ENCODE measurements at regions not wholly inside any gene's neighbourhood (a gene's known extent, or its start where the extent isn't known, plus 50 kb on each side); places are given as distances from the start of the nearest gene placed in this dataset.
"Not testable (repeated sequence)": the region's sequence is repeated elsewhere in the genome, so short reads cannot be mapped to it uniquely, and the experiment has no call there.

GRCh38 chr12:17016116-17016864 lies 410.3 kb upstream of the LMO3 start:
- ATAC-seq (ENCODE audit: insufficient number of reproducible peaks, low FRiP score, low read depth), result no peak
- DNase-seq (ENCODE audit: low spot score), result no peak
- no peak overlapping the region for H3K4me3 ChIP-seq
- H3K27me3 ChIP-seq (replicated peaks; ENCODE audit: insufficient read depth), result no peaks in the 10 kb centered on the region
- H3K27ac ChIP-seq, result no peak overlapping the region
- no peaks in the 10 kb centered on the region for H3K36me3 ChIP-seq
- no peaks in the 10 kb centered on the region for H3K9me3 ChIP-seq
- no peak for TF ChIP-seq CTCF (IDR thresholded peaks at IDR 0.05)
- H3K4me1 ChIP-seq (ENCODE audit: control insufficient read depth in 1 of 2, low read depth in 2 of 2), result no peaks in the 10 kb centered on the region

- H3K36me3 ChIP-seq, result no peaks in the 10 kb centered on the region
- no peaks in the 10 kb centered on the region for H3K4me1 ChIP-seq (ENCODE audit: control insufficient read depth in 1 of 2, low read depth in 2 of 2)
- no peak overlapping the region for H3K4me3 ChIP-seq
- no peak for DNase-seq (ENCODE audit: low spot score)
- no peaks in the 10 kb centered on the region for H3K9me3 ChIP-seq
- no peak for TF ChIP-seq CTCF (IDR thresholded peaks at IDR 0.05)
- no peak overlapping the region for H3K27ac ChIP-seq
- H3K27me3 ChIP-seq (replicated peaks; ENCODE audit: insufficient read depth), result no peaks in the 10 kb centered on the region
- no peak for ATAC-seq (ENCODE audit: insufficient number of reproducible peaks, low FRiP score, low read depth)
Measured at GRCh38 chr12:17015501-17015900, 409.5 kb upstream of the LMO3 start.

- H3K4me3 ChIP-seq; ATAC-seq (ENCODE audit: insufficient number of reproducible peaks, low FRiP score, low read depth); H3K27me3 ChIP-seq (replicated peaks; ENCODE audit: insufficient read depth); H3K9me3 ChIP-seq; H3K27ac ChIP-seq; H3K36me3 ChIP-seq; H3K4me1 ChIP-seq (ENCODE audit: control insufficient read depth in 1 of 2, low read depth in 2 of 2); DNase-seq (ENCODE audit: low spot score): not testable (repeated sequence)
Measured at GRCh38 chr12:17007442-17008040, 401.6 kb upstream of the LMO3 start.

- not testable (repeated sequence) for H3K27me3 ChIP-seq (replicated peaks; ENCODE audit: insufficient read depth); H3K4me1 ChIP-seq (ENCODE audit: control insufficient read depth in 1 of 2, low read depth in 2 of 2); DNase-seq (ENCODE audit: low spot score); ATAC-seq (ENCODE audit: insufficient number of reproducible peaks, low FRiP score, low read depth); H3K27ac ChIP-seq; H3K9me3 ChIP-seq; H3K36me3 ChIP-seq; H3K4me3 ChIP-seq
Measured at GRCh38 chr12:16998538-16998937, 392.6 kb upstream of the LMO3 start.

GRCh38 chr12:16984484-16984883 lies 378.5 kb upstream of the LMO3 start:
- Histone ChIP-seq H3K9me3 (no peaks in the 10 kb centered on the region), H3K4me3 (no peak overlapping the region), H3K27me3 (replicated peaks; ENCODE audit: insufficient read depth) (no peaks in the 10 kb centered on the region), H3K27ac (no peak overlapping the region), H3K4me1 (ENCODE audit: control insufficient read depth in 1 of 2, low read depth in 2 of 2) (no peaks in the 10 kb centered on the region), H3K36me3 (no peaks in the 10 kb centered on the region)
- no peak for TF ChIP-seq CTCF (IDR thresholded peaks at IDR 0.05)
- ATAC-seq (ENCODE audit: insufficient number of reproducible peaks, low FRiP score, low read depth), result no peak
- no peak for DNase-seq (ENCODE audit: low spot score)

- Histone ChIP-seq H3K36me3 (no peaks in the 10 kb centered on the region), H3K4me1 (ENCODE audit: control insufficient read depth in 1 of 2, low read depth in 2 of 2) (no peaks in the 10 kb centered on the region), H3K27me3 (replicated peaks; ENCODE audit: insufficient read depth) (no peaks in the 10 kb centered on the region), H3K9me3 (no peaks in the 10 kb centered on the region), H3K4me3 (no peak overlapping the region), H3K27ac (no peak overlapping the region)
- DNase-seq (ENCODE audit: low spot score) (no peak), ATAC-seq (ENCODE audit: insufficient number of reproducible peaks, low FRiP score, low read depth) (no peak)
- no peak for TF ChIP-seq CTCF (IDR thresholded peaks at IDR 0.05)
Measured at GRCh38 chr12:16972923-16973770, 367.2 kb upstream of the LMO3 start.
